ENCODE measurements at regions not wholly inside any gene's neighbourhood (a gene's known extent, or its start where the extent isn't known, plus 50 kb on each side); places are given as distances from the start of the nearest gene placed in this dataset.

DNA sequence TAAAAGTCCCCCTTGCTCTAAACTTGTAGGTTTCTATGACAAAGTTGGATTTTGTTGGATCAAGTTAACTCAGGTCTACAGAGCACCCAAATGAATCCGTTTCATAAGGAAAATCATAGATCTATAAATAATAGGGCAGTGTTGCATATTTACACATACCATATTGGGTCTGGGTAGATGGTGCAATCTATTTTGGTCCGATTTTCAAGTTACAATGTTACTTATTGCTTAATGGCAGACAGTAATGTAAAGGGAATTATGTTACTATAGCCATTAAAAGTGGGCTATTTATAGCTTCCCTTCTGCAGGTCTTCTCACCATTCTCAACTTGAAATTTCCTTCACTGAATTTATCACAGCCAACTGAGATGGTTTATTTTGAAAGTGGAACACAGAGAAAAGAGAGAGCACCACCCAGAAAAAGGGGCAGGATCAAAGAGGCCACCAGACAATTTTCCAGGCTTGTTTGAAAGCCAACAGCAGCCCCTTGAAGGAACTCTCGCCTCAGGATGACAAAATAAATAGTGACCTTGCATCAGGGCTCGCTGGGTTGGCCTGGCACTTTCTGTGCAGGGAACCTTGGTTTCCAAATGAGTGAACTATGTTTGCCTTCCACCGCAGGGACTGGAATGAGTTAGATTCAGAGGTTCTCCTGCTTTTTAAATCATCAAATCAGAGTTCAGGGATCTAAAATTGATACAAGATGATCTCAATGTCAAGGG, 260.2 kb upstream of the HES1 start:
- no peak overlapping the region for H3K27ac ChIP-seq (ENCODE audit: low read depth, low read length, severe bottlenecking)
- no peaks in the 10 kb centered on the region for H3K9me3 ChIP-seq (ENCODE audit: control insufficient read depth, low read length)
- peaks cover 19% of the 10 kb centered on the region for H3K4me1 ChIP-seq (ENCODE audit: control insufficient read depth, insufficient read depth, low read length, poor library complexity, severe bottlenecking)
- 83 to 100% methylated on average over 3 of the region's 5 CpGs for WGBS, 2 experiments (ENCODE audit: insufficient coverage in 2 of 2)
- H3K36me3 ChIP-seq (ENCODE audit: control insufficient read depth, insufficient read depth, low read length) = no peaks in the 10 kb centered on the region
- no peak overlapping the region for H3K4me3 ChIP-seq (ENCODE audit: extremely low read depth, insufficient read depth, low read length, poor library complexity, severe bottlenecking)

DNA sequence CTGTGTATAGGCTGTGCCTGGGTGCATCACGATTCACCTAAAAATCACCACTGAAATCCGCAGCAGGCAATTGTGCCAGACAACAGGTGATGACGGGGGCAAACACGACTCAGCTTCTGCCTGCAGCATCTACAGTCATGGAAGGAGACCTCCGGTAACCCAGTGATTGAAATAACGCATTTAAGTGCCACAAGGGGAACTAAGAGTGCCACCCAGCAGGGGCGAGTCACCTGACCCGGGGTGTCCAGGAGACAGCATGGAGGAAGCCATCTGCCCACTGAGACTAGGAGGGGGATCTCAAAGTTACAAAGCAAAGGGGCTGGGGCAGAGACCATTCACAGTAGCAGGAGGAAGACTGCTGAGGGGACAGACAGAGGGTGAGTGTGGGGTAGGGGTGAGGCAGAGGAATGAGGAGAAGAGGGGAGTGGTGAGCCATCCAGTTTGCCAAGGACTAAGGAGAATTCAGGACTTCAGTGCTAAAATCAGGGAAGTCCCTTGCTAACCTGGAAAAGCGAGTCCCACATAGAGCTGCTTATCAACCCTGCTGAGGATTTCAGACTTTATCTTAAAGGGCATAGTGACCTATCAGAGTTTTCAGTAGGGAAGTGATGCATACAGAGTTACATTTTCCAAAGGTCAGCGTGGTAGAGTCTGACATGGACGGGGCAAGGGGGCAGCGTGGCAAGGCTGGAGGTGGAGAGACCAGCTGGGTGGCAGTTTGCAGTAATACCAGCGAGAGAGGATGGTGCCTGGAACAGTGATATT, 256.7 kb upstream of the HES1 start:
- H3K36me3 ChIP-seq (ENCODE audit: control insufficient read depth, insufficient read depth, low read length) = no peaks in the 10 kb centered on the region
- WGBS, 2 experiments (ENCODE audit: insufficient coverage in 2 of 2) = 89 to 90% methylated on average over 12 to 13 of the region's 13 CpGs
- no peak overlapping the region for H3K4me3 ChIP-seq (ENCODE audit: extremely low read depth, insufficient read depth, low read length, poor library complexity, severe bottlenecking)
- no peaks in the 10 kb centered on the region for H3K9me3 ChIP-seq (ENCODE audit: control insufficient read depth, low read length)
- H3K27ac ChIP-seq (ENCODE audit: low read depth, low read length, severe bottlenecking) = no peak overlapping the region
- peaks cover 3% of the 10 kb centered on the region for H3K4me1 ChIP-seq (ENCODE audit: control insufficient read depth, insufficient read depth, low read length, poor library complexity, severe bottlenecking)

- Histone ChIP-seq H3K4me1 (ENCODE audit: control insufficient read depth, insufficient read depth, low read length, poor library complexity, severe bottlenecking) (peaks cover 3% of the 10 kb centered on the region), H3K27ac (ENCODE audit: low read depth, low read length, severe bottlenecking) (no peak overlapping the region), H3K4me3 (ENCODE audit: extremely low read depth, insufficient read depth, low read length, poor library complexity, severe bottlenecking) (no peak overlapping the region), H3K36me3 (ENCODE audit: control insufficient read depth, insufficient read depth, low read length) (no peaks in the 10 kb centered on the region), H3K9me3 (ENCODE audit: control insufficient read depth, low read length) (no peaks in the 10 kb centered on the region)
- 79 to 89% methylated on average over 1 of the region's 1 CpG for WGBS, 2 experiments (ENCODE audit: insufficient coverage in 2 of 2)
Measured at GRCh38 chr3:193879864-193880242, 256.1 kb upstream of the HES1 start.

DNA sequence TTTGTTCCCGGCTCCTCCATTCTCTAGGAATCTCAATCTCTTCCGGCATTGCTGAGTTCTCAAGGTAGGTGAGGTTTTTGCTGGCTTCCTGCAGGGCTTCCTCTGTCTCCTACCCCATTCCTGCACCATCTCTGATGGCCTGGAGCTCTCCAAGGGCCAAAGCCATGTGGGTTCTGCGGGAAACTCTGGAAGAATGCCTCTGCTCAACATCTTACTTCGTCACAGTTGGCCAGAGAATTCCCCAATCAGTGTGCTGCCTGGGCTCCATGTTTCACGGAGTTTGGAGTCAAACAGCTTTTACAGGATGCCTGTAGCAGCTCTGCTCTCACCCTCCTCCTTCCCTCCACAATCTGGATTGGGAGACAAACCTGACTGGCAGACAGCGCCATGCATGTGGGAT, 253.9 kb upstream of the HES1 start:
- H3K9me3 ChIP-seq (ENCODE audit: control insufficient read depth, low read length) = no peaks in the 10 kb centered on the region
- peaks cover 3% of the 10 kb centered on the region for H3K4me1 ChIP-seq (ENCODE audit: control insufficient read depth, insufficient read depth, low read length, poor library complexity, severe bottlenecking)
- H3K4me3 ChIP-seq (ENCODE audit: extremely low read depth, insufficient read depth, low read length, poor library complexity, severe bottlenecking) = no peak overlapping the region
- H3K27ac ChIP-seq (ENCODE audit: low read depth, low read length, severe bottlenecking) = no peak overlapping the region
- no peaks in the 10 kb centered on the region for H3K36me3 ChIP-seq (ENCODE audit: control insufficient read depth, insufficient read depth, low read length)
- 92 to 95% methylated on average over 4 of the region's 6 CpGs for WGBS, 2 experiments (ENCODE audit: insufficient coverage in 2 of 2)

GRCh38 chr3:193883551-193883950, 252.4 kb upstream of the HES1 start:
- Histone ChIP-seq H3K36me3 (ENCODE audit: control insufficient read depth, insufficient read depth, low read length) (no peaks in the 10 kb centered on the region), H3K9me3 (ENCODE audit: control insufficient read depth, low read length) (no peaks in the 10 kb centered on the region), H3K27ac (ENCODE audit: low read depth, low read length, severe bottlenecking) (no peak overlapping the region), H3K4me1 (ENCODE audit: control insufficient read depth, insufficient read depth, low read length, poor library complexity, severe bottlenecking) (peaks cover 3% of the 10 kb centered on the region), H3K4me3 (ENCODE audit: extremely low read depth, insufficient read depth, low read length, poor library complexity, severe bottlenecking) (no peak overlapping the region)
- WGBS, 2 experiments (ENCODE audit: insufficient coverage in 2 of 2) = 94 to 100% methylated on average over 2 of the region's 3 CpGs

DNA sequence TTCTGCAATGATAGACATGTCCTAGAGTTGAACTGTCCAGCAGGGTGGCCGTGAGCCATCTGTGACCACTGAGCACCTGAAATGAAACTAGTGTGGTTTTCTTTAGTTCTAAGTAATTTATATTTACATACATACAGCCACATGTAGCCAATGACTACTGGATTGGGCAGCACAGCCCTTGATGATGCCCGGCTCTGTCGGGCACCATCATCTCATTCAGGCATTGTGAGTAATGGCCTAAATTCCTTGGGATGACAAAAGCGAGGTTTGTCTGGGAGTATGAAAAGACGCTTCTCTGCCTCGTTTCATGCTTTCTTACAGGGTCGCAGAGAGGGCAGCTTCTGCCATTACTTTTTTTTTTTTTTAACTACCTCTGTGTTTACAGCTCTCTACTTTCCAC, 251.9 kb upstream of the HES1 start:
- H3K27ac ChIP-seq (ENCODE audit: low read depth, low read length, severe bottlenecking) = no peak overlapping the region
- H3K4me3 ChIP-seq (ENCODE audit: extremely low read depth, insufficient read depth, low read length, poor library complexity, severe bottlenecking) = no peak overlapping the region
- no peaks in the 10 kb centered on the region for H3K36me3 ChIP-seq (ENCODE audit: control insufficient read depth, insufficient read depth, low read length)
- H3K4me1 ChIP-seq (ENCODE audit: control insufficient read depth, insufficient read depth, low read length, poor library complexity, severe bottlenecking) = peaks cover 3% of the 10 kb centered on the region
- WGBS, 2 experiments (ENCODE audit: insufficient coverage in 2 of 2) = 82 to 100% methylated on average over 2 to 5 of the region's 7 CpGs
- H3K9me3 ChIP-seq (ENCODE audit: control insufficient read depth, low read length) = no peaks in the 10 kb centered on the region

DNA sequence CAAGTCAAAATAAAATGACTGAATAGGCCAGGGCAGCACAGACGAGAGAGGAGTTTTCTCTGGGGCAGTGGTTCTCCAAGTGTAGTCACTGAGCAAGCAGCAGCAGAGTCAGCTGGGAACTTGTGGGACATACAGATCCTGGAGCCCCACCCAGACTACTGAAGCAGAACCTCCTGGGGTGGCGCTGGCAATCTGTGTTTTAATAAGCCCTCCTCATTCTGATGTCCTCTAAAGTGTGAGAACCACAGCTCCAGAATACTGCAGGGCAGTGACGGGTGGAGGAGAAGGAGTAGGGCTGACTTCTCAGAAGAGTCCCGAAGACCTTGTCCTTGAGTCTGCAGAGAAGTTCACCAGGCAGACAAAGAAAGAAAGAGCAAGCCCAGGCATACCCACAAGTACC, 251.3 kb upstream of the HES1 start:
- Histone ChIP-seq H3K36me3 (ENCODE audit: control insufficient read depth, insufficient read depth, low read length) (no peaks in the 10 kb centered on the region), H3K4me1 (ENCODE audit: control insufficient read depth, insufficient read depth, low read length, poor library complexity, severe bottlenecking) (no peaks in the 10 kb centered on the region), H3K4me3 (ENCODE audit: extremely low read depth, insufficient read depth, low read length, poor library complexity, severe bottlenecking) (no peak overlapping the region), H3K9me3 (ENCODE audit: control insufficient read depth, low read length) (no peaks in the 10 kb centered on the region), H3K27ac (ENCODE audit: low read depth, low read length, severe bottlenecking) (no peak overlapping the region)
- 88 to 89% methylated on average over 1 of the region's 4 CpGs for WGBS, 2 experiments (ENCODE audit: insufficient coverage in 2 of 2)

GRCh38 chr3:193885832-193886231, 250.1 kb upstream of the HES1 start:
- Histone ChIP-seq H3K27ac (ENCODE audit: low read depth, low read length, severe bottlenecking) (no peak overlapping the region), H3K4me1 (ENCODE audit: control insufficient read depth, insufficient read depth, low read length, poor library complexity, severe bottlenecking) (no peaks in the 10 kb centered on the region), H3K4me3 (ENCODE audit: extremely low read depth, insufficient read depth, low read length, poor library complexity, severe bottlenecking) (no peak overlapping the region), H3K9me3 (ENCODE audit: control insufficient read depth, low read length) (no peaks in the 10 kb centered on the region), H3K36me3 (ENCODE audit: control insufficient read depth, insufficient read depth, low read length) (no peaks in the 10 kb centered on the region)
- WGBS, 2 experiments (ENCODE audit: insufficient coverage in 2 of 2) = 98 to 100% methylated on average over 4 to 6 of the region's 6 CpGs

- Histone ChIP-seq H3K27ac (ENCODE audit: low read depth, low read length, severe bottlenecking) (no peak overlapping the region), H3K36me3 (ENCODE audit: control insufficient read depth, insufficient read depth, low read length) (no peaks in the 10 kb centered on the region), H3K4me3 (ENCODE audit: extremely low read depth, insufficient read depth, low read length, poor library complexity, severe bottlenecking) (no peak overlapping the region), H3K9me3 (ENCODE audit: control insufficient read depth, low read length) (no peaks in the 10 kb centered on the region), H3K4me1 (ENCODE audit: control insufficient read depth, insufficient read depth, low read length, poor library complexity, severe bottlenecking) (peaks cover 3% of the 10 kb centered on the region)
- WGBS, 2 experiments (ENCODE audit: insufficient coverage in 2 of 2) = 79 to 83% methylated on average over 9 of the region's 12 CpGs
Measured at GRCh38 chr3:193890016-193890897, 245.7 kb upstream of the HES1 start.

DNA sequence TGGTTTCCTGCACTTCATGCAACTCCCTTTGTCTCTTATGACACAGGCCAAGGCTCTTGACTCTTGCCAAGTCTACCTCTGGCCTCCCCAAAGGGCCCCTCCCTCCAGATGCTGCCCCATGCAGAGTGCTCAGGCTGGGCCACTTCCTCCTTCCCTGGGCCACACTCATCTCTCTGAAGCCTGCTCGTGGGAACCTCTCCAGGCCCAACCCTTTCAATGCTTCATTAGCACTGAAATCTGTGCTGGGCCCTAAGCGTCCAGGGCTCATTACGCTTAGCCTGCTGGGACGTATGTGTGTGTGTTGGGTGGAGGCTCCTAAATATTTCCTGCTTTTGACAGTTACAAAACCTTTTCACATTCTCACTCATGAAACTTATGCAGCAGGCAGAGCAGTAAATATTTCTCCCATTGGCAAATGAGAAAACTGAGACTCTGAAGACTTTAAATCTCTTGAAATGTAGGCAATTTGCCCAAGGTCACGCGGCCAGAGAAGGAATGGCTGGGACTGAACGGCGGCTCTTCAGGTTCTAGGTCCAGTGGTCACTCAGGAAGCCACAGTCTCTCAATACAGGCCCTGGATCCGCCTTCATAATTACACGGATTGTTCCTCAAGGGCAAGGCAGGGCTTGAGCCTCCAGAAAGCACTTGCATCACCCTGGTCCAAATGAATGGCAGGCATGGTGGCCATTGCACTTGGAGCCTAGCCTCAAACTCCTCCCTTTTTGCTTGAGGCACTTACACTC, 241.7 kb upstream of the HES1 start:
- Histone ChIP-seq H3K27ac (ENCODE audit: low read depth, low read length, severe bottlenecking) (no peak overlapping the region), H3K36me3 (ENCODE audit: control insufficient read depth, insufficient read depth, low read length) (no peaks in the 10 kb centered on the region), H3K4me3 (ENCODE audit: extremely low read depth, insufficient read depth, low read length, poor library complexity, severe bottlenecking) (no peak overlapping the region), H3K4me1 (ENCODE audit: control insufficient read depth, insufficient read depth, low read length, poor library complexity, severe bottlenecking) (peaks cover 8% of the 10 kb centered on the region), H3K9me3 (ENCODE audit: control insufficient read depth, low read length) (no peaks in the 10 kb centered on the region)
- 96 to 97% methylated on average over 6 of the region's 10 CpGs for WGBS, 2 experiments (ENCODE audit: insufficient coverage in 2 of 2)

All from mesodermal cell (in vitro differentiated cells).